ENCODE measurements at regions not wholly inside any gene's neighbourhood (a gene's known extent, or its start where the extent isn't known, plus 50 kb on each side); places are given as distances from the start of the nearest gene placed in this dataset.

DNA sequence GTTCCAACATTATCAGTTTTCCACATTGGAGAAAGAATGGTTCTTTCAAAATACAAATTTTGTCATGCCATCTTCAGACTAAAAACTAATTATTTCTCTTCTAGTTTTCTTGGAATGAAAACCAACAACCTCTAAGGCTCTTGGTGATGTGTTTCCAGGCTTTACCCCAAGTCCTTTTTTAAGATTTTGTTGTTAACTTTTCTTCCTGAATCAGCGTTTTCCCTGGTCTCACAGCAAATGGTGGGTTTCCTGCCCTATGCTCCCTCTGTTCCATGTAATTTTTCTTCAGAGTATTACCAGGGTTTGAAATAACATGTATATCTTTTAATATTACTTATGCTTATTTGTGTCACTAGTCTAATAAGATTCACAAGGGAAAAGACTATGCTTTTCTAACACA lies 1311.9 kb downstream of the LRFN5 start:
- no peak overlapping the region for H3K27ac Mint-ChIP-seq
- no peaks in the 10 kb centered on the region for H3K27me3 Mint-ChIP-seq (ENCODE audit: insufficient read depth)
- H3K4me1 Mint-ChIP-seq (ENCODE audit: low read depth) = no peaks in the 10 kb centered on the region
- no peak for DNase-seq
- H3K9me3 Mint-ChIP-seq = peaks cover 28% of the 10 kb centered on the region
- H3K4me3 Mint-ChIP-seq = no peak overlapping the region
- TF ChIP-seq, protein P1, sequence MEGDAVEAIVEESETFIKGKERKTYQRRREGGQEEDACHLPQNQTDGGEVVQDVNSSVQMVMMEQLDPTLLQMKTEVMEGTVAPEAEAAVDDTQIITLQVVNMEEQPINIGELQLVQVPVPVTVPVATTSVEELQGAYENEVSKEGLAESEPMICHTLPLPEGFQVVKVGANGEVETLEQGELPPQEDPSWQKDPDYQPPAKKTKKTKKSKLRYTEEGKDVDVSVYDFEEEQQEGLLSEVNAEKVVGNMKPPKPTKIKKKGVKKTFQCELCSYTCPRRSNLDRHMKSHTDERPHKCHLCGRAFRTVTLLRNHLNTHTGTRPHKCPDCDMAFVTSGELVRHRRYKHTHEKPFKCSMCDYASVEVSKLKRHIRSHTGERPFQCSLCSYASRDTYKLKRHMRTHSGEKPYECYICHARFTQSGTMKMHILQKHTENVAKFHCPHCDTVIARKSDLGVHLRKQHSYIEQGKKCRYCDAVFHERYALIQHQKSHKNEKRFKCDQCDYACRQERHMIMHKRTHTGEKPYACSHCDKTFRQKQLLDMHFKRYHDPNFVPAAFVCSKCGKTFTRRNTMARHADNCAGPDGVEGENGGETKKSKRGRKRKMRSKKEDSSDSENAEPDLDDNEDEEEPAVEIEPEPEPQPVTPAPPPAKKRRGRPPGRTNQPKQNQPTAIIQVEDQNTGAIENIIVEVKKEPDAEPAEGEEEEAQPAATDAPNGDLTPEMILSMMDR (IDR thresholded peaks at IDR 0.05) = no peak
- no peaks in the 10 kb centered on the region for H3K36me3 Mint-ChIP-seq (ENCODE audit: low read depth)

- no peak for DNase-seq
- H3K4me1 Mint-ChIP-seq (ENCODE audit: low read depth) = no peaks in the 10 kb centered on the region
- H3K36me3 Mint-ChIP-seq (ENCODE audit: low read depth) = no peaks in the 10 kb centered on the region
- no peaks in the 10 kb centered on the region for H3K27me3 Mint-ChIP-seq (ENCODE audit: insufficient read depth)
- no peak overlapping the region for H3K4me3 Mint-ChIP-seq
- H3K9me3 Mint-ChIP-seq = peaks cover 34% of the 10 kb centered on the region
- TF ChIP-seq, protein P1 (IDR thresholded peaks at IDR 0.05) = no peak
- no peak overlapping the region for H3K27ac Mint-ChIP-seq
Observed at GRCh38 chr14:42911642-42912041, 1305.0 kb downstream of the LRFN5 start.

- Mint-ChIP-seq H3K27me3 (ENCODE audit: insufficient read depth) (no peaks in the 10 kb centered on the region), H3K4me3 (no peak overlapping the region), H3K4me1 (ENCODE audit: low read depth) (no peaks in the 10 kb centered on the region), H3K27ac (no peak overlapping the region), H3K36me3 (ENCODE audit: low read depth) (no peaks in the 10 kb centered on the region), H3K9me3 (peaks cover 28% of the 10 kb centered on the region)
- no peak for DNase-seq
- TF ChIP-seq, protein P1 (IDR thresholded peaks at IDR 0.05) = no peak
Observed at GRCh38 chr14:42909659-42910058, 1303.0 kb downstream of the LRFN5 start.

GRCh38 chr14:42893183-42893582 lies 1286.5 kb downstream of the LRFN5 start:
- H3K27me3 Mint-ChIP-seq (ENCODE audit: insufficient read depth) = no peaks in the 10 kb centered on the region
- H3K36me3 Mint-ChIP-seq (ENCODE audit: low read depth) = no peaks in the 10 kb centered on the region
- TF ChIP-seq, protein P1 (IDR thresholded peaks at IDR 0.05) = no peak
- no peak for DNase-seq
- no peak overlapping the region for H3K27ac Mint-ChIP-seq
- H3K4me3 Mint-ChIP-seq = no peak overlapping the region
- no peaks in the 10 kb centered on the region for H3K4me1 Mint-ChIP-seq (ENCODE audit: low read depth)
- H3K9me3 Mint-ChIP-seq = peaks cover 34% of the 10 kb centered on the region

DNA sequence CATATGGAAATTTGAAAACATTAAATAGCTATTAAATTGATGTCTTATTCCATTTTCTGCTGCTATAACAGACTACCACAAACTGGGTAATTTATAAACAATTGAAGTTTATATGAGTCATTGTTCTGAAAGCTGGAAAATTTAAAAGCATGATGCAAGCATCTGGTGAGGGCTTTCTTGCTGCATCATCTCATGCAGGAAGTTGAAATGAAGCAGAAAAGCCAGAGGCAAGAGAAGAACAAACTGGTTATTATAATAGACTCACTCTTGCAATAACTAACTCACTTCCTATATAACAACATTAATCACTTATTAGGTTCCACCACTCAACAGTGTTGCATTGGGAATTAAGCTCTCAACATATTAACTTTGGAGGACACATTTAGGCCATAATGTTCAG lies 1277.4 kb downstream of the LRFN5 start:
- TF ChIP-seq, protein P1 (IDR thresholded peaks at IDR 0.05) = no peak
- H3K27me3 Mint-ChIP-seq (ENCODE audit: insufficient read depth) = peaks cover 2% of the 10 kb centered on the region; the same call in 1 of the 2 replicates
- no peak overlapping the region for H3K4me3 Mint-ChIP-seq
- no peak for DNase-seq
- no peaks in the 10 kb centered on the region for H3K36me3 Mint-ChIP-seq (ENCODE audit: low read depth)
- no peaks in the 10 kb centered on the region for H3K4me1 Mint-ChIP-seq (ENCODE audit: low read depth)
- peaks cover 16% of the 10 kb centered on the region for H3K9me3 Mint-ChIP-seq
- H3K27ac Mint-ChIP-seq = no peak overlapping the region

DNA sequence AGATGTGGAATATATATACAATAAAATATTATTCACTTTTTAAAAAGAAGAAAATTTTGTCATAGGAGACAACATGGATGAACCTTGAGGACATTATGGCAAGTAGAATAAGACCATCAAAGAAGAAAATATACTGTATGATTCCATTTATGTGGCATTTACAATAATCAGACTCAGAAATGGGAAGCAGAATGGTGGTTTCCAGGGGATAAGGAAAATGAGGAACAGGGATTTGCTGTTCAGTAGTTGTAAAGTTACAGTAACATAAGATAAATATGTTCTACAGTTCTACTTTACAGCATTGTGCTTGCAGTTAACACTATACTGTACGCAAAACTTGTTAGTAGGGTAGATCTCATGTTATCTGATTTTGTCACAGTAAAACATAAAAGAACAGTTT lies 1271.0 kb downstream of the LRFN5 start:
- no peak overlapping the region for H3K27ac Mint-ChIP-seq
- TF ChIP-seq, protein P1 (IDR thresholded peaks at IDR 0.05) = no peak
- H3K4me1 Mint-ChIP-seq (ENCODE audit: low read depth) = no peaks in the 10 kb centered on the region
- no peak for DNase-seq
- H3K9me3 Mint-ChIP-seq = peaks cover 15% of the 10 kb centered on the region
- H3K27me3 Mint-ChIP-seq (ENCODE audit: insufficient read depth) = no peaks in the 10 kb centered on the region
- H3K4me3 Mint-ChIP-seq = no peak overlapping the region
- no peaks in the 10 kb centered on the region for H3K36me3 Mint-ChIP-seq (ENCODE audit: low read depth)

Measured in HFFc6 (cell line).